Activated T-helper 2 cell treated with anti-CD3 and anti-CD28 coated beads, Interferon-gamma antibody, Interleukin-2, Interleukin-4, amounts not matched to agents 10 μg/mL and 5 μg/mL and 100 μg/mL, durations not matched to agents 14 hours and 24 hours and 36 hours (primary cell): ENCODE measurements at regions not wholly inside any gene's neighbourhood (a gene's known extent, or its start where the extent isn't known, plus 50 kb on each side); places are given as distances from the start of the nearest gene placed in this dataset.

ENCODE experiments used
- DNase-seq: peaks from one replicate; pipeline ENCODE4 v3.0.0; 2021; ENCODE audit warnings: low spot score
- H3K27ac Mint-ChIP-seq: one replicate; pipeline ENCODE4 v1.8.0; 2021; ENCODE audit warnings: mixed read lengths
- H3K27me3 Mint-ChIP-seq: one replicate; pipeline ENCODE4 v1.8.0; 2021; ENCODE audit warnings: low read depth, mixed read lengths
- H3K36me3 Mint-ChIP-seq: one replicate; pipeline ENCODE4 v1.8.0; 2021; ENCODE audit warnings: low read depth, mixed read lengths
- H3K4me1 Mint-ChIP-seq: one replicate; pipeline ENCODE4 v1.8.0; 2021; ENCODE audit warnings: low read depth, mixed read lengths
- H3K4me3 Mint-ChIP-seq: one replicate; pipeline ENCODE4 v1.8.0; 2021; ENCODE audit warnings: low read depth, mild to moderate bottlenecking, moderate library complexity, mixed read lengths
- H3K9me3 Mint-ChIP-seq: one replicate; pipeline ENCODE4 v1.8.0; 2021; ENCODE audit warnings: mixed read lengths
- intact Hi-C: fragments of 100-400 bp; cut with micrococcal nuclease; formaldehyde crosslinking; loops from one replicate; pipeline ENCODE4 v1.15.1; 2023

GRCh38 chr3:82839871-82840270, 1078.4 kb upstream of the GBE1 start:
- no peak for DNase-seq
- Mint-ChIP-seq H3K27ac (no peak overlapping the region), H3K9me3 (peaks cover 31% of the 10 kb centered on the region), H3K4me1 (no peaks in the 10 kb centered on the region), H3K27me3 (no peaks in the 10 kb centered on the region), H3K4me3 (no peak overlapping the region), H3K36me3 (no peaks in the 10 kb centered on the region)
- intact Hi-C loops = no loop called here

GRCh38 chr3:82834098-82834497, 1072.7 kb upstream of the GBE1 start:
- Mint-ChIP-seq H3K27me3 (no peaks in the 10 kb centered on the region), H3K9me3 (peaks cover 34% of the 10 kb centered on the region), H3K36me3 (no peaks in the 10 kb centered on the region), H3K4me1 (no peaks in the 10 kb centered on the region), H3K4me3 (no peak overlapping the region), H3K27ac (no peak overlapping the region)
- DNase-seq = no peak
- intact Hi-C loops = no loop called here

GRCh38 chr3:82824491-82824890, 1063.0 kb upstream of the GBE1 start:
- Mint-ChIP-seq H3K27ac (no peak overlapping the region), H3K4me3 (no peak overlapping the region), H3K27me3 (no peaks in the 10 kb centered on the region), H3K36me3 (no peaks in the 10 kb centered on the region), H3K4me1 (no peaks in the 10 kb centered on the region), H3K9me3 (peaks cover 23% of the 10 kb centered on the region)
- no peak for DNase-seq
- intact Hi-C loops = no loop called here

GRCh38 chr3:82816086-82816485, 1054.6 kb upstream of the GBE1 start:
- Mint-ChIP-seq H3K27ac (no peak overlapping the region), H3K4me1 (no peaks in the 10 kb centered on the region), H3K9me3 (peaks cover 35% of the 10 kb centered on the region), H3K36me3 (no peaks in the 10 kb centered on the region), H3K4me3 (no peak overlapping the region), H3K27me3 (no peaks in the 10 kb centered on the region)
- intact Hi-C loops = no loop called here
- no peak for DNase-seq

GRCh38 chr3:82815417-82816058, 1054.1 kb upstream of the GBE1 start:
- Mint-ChIP-seq H3K4me3 (no peak overlapping the region), H3K27me3 (no peaks in the 10 kb centered on the region), H3K9me3 (peaks cover 35% of the 10 kb centered on the region), H3K27ac (no peak overlapping the region), H3K36me3 (no peaks in the 10 kb centered on the region), H3K4me1 (no peaks in the 10 kb centered on the region)
- DNase-seq = no peak
- intact Hi-C loops = no loop called here

GRCh38 chr3:82814660-82815059, 1053.2 kb upstream of the GBE1 start:
- Mint-ChIP-seq H3K4me3 (no peak overlapping the region), H3K27me3 (no peaks in the 10 kb centered on the region), H3K36me3 (no peaks in the 10 kb centered on the region), H3K27ac (no peak overlapping the region), H3K4me1 (no peaks in the 10 kb centered on the region), H3K9me3 (peaks cover 38% of the 10 kb centered on the region)
- intact Hi-C loops = no loop called here
- no peak for DNase-seq

GRCh38 chr3:82807781-82808180, 1046.3 kb upstream of the GBE1 start:
- no peak overlapping the region for H3K4me3 Mint-ChIP-seq
- no peak for DNase-seq
- no peaks in the 10 kb centered on the region for H3K27me3 Mint-ChIP-seq
- peaks cover 35% of the 10 kb centered on the region for H3K9me3 Mint-ChIP-seq
- no peak overlapping the region for H3K27ac Mint-ChIP-seq
- no peaks in the 10 kb centered on the region for H3K4me1 Mint-ChIP-seq
- no peaks in the 10 kb centered on the region for H3K36me3 Mint-ChIP-seq
- intact Hi-C loops = no loop called here

GRCh38 chr3:82802501-82802900, 1041.1 kb upstream of the GBE1 start:
- no peak overlapping the region for H3K27ac Mint-ChIP-seq
- peaks cover 39% of the 10 kb centered on the region for H3K9me3 Mint-ChIP-seq
- H3K4me3 Mint-ChIP-seq = no peak overlapping the region
- intact Hi-C loops = no loop called here
- no peak for DNase-seq
- no peaks in the 10 kb centered on the region for H3K27me3 Mint-ChIP-seq
- H3K36me3 Mint-ChIP-seq = no peaks in the 10 kb centered on the region
- no peaks in the 10 kb centered on the region for H3K4me1 Mint-ChIP-seq

GRCh38 chr3:82800248-82800647, 1038.8 kb upstream of the GBE1 start:
- H3K4me3 Mint-ChIP-seq = no peak overlapping the region
- H3K27ac Mint-ChIP-seq = no peak overlapping the region
- no peaks in the 10 kb centered on the region for H3K36me3 Mint-ChIP-seq
- H3K9me3 Mint-ChIP-seq = peaks cover 32% of the 10 kb centered on the region
- no peaks in the 10 kb centered on the region for H3K27me3 Mint-ChIP-seq
- intact Hi-C loops = no loop called here
- no peak for DNase-seq
- H3K4me1 Mint-ChIP-seq = no peaks in the 10 kb centered on the region

- intact Hi-C loops = no loop called here
- Mint-ChIP-seq H3K4me1 (no peaks in the 10 kb centered on the region), H3K27me3 (no peaks in the 10 kb centered on the region), H3K4me3 (no peak overlapping the region), H3K36me3 (no peaks in the 10 kb centered on the region), H3K27ac (no peak overlapping the region), H3K9me3 (peaks cover 27% of the 10 kb centered on the region)
- no peak for DNase-seq
These were observed 1035.3 kb upstream of the GBE1 start for GRCh38 chr3:82796765-82797164.

- Mint-ChIP-seq H3K9me3 (peaks cover 29% of the 10 kb centered on the region), H3K36me3 (no peaks in the 10 kb centered on the region), H3K27ac (no peak overlapping the region), H3K27me3 (no peaks in the 10 kb centered on the region), H3K4me1 (no peaks in the 10 kb centered on the region), H3K4me3 (no peak overlapping the region)
- DNase-seq = no peak
- intact Hi-C loops = no loop called here
These were observed 1029.8 kb upstream of the GBE1 start for GRCh38 chr3:82791241-82791640.

- Mint-ChIP-seq H3K4me3 (no peak overlapping the region), H3K9me3 (peaks cover 28% of the 10 kb centered on the region), H3K4me1 (no peaks in the 10 kb centered on the region), H3K36me3 (no peaks in the 10 kb centered on the region), H3K27me3 (no peaks in the 10 kb centered on the region), H3K27ac (no peak overlapping the region)
- DNase-seq = no peak
- intact Hi-C loops = no loop called here
These were observed 1029.1 kb upstream of the GBE1 start for GRCh38 chr3:82790307-82791097.

- no peak for DNase-seq
- Mint-ChIP-seq H3K9me3 (peaks cover 20% of the 10 kb centered on the region), H3K4me1 (no peaks in the 10 kb centered on the region), H3K36me3 (no peaks in the 10 kb centered on the region), H3K27me3 (no peaks in the 10 kb centered on the region), H3K27ac (no peak overlapping the region), H3K4me3 (no peak overlapping the region)
- intact Hi-C loops = no loop called here
These were observed 1021.7 kb upstream of the GBE1 start for GRCh38 chr3:82783194-82783593.
